ENCODE measurements at regions not wholly inside any gene's neighbourhood (a gene's known extent, or its start where the extent isn't known, plus 50 kb on each side); places are given as distances from the start of the nearest gene placed in this dataset.
A peak's percentile ranks its signal among the peaks of the same experiment; 100 is the strongest.

DNA sequence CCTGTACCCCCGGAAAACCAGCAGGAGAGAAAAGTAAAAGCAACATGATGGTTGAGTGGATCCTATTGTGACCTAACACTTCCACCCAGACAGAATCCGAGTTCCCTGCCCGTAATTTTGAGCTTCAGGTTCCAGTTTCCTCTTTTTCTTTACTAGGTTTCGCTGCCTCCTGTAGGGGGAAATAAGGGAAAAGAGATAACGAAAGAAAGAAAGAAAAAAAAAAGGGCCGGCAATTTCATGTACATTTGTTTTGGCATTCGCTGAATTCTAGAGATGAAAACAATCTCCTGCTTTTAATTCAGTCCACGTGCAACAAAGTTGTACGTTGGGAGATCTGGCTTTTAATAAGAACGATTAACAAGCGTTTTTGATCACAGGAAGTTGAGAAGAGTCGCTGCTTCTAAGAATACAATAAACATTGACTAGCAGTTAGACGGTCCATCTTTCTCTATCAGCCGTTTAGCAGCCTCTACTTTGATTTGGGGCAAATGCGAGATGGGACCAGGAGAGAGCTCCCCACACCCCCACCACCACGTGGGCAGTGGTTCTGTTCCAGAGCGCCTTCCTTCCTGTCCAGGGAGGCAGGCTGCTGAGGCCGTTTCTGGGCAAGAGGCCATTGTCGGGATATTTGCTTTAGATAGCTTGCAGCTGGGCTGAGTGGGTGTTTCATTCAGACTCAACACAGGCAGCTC is 155.9 kb upstream of the RUNX1 start:
- H3K9ac ChIP-seq (ENCODE audit: insufficient read depth, low read length, poor library complexity, severe bottlenecking), result peak overlapping the region; percentile 64
- H3K36me3 Mint-ChIP-seq, result no peaks in the 10 kb centered on the region
- intact Hi-C loops (cut with micrococcal nuclease), result no loop called here

DNA sequence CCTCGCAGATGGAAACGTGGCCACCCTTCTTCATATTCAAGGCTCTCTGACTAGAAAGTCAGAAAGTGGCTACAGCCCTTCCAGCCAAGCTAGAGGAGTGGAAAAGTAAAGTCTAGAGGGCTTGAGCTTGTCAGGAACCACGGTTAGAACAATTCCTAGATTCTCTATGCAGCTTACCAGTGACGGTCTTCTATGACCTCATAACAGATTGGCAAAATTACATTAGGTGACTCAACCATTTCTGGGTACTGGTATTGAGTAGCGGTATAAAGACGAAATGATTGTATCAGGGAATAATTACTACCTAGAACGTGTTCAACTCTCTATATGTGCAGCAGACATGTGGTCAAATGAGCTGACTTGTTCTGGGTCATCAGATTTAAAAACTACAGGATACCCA is 155.0 kb upstream of the RUNX1 start:
- intact Hi-C loops (cut with micrococcal nuclease), result no loop called here
- no peak overlapping the region for H3K9ac ChIP-seq (ENCODE audit: insufficient read depth, low read length, poor library complexity, severe bottlenecking)
- TF ChIP-seq CTCF (IDR thresholded peaks at IDR 0.05), result no peak
- H3K4me3 ChIP-seq (replicated peaks in 1 of 3; ENCODE audit: low read depth in 2 of 3, low read length in 3 of 3), result no peak overlapping the region
- Mint-ChIP-seq H3K9me3 (peaks cover 0 to 2% (median 0%) of the 10 kb centered on the region in 7 donors), H3K36me3 (no peaks in the 10 kb centered on the region), H3K4me3 (no peak overlapping the region), H3K4me1 (peaks cover 36% of the 10 kb centered on the region), H3K27me3 (ENCODE audit: low read depth in 3 of 3) (peaks cover 0 to 6% (median 4%) of the 10 kb centered on the region in 3 donors), H3K27ac (no peak overlapping the region)
- H3K79me2 ChIP-seq (ENCODE audit: insufficient read depth, low read length), result no peaks in the 10 kb centered on the region
- peaks cover 18 to 60% of the 10 kb centered on the region in 2 donors for H3K4me1 ChIP-seq (ENCODE audit: control insufficient read depth in 1 of 2, insufficient read depth in 2 of 2, low read length in 2 of 2)
- no peaks in the 10 kb centered on the region for H3K9me3 ChIP-seq (replicated peaks in 1 of 2; ENCODE audit: control insufficient read depth in 1 of 2, insufficient read depth in 1 of 2, low read length in 2 of 2)
- no peaks in the 10 kb centered on the region for H4K20me1 ChIP-seq (ENCODE audit: insufficient read depth, low read length)
- H3K27ac ChIP-seq (ENCODE audit: low read depth in 1 of 2, low read length in 2 of 2), result no peak overlapping the region
- H3K36me3 ChIP-seq (replicated peaks in 1 of 2; ENCODE audit: control insufficient read depth in 1 of 2, insufficient read depth in 2 of 2, low read length in 2 of 2), result no peaks in the 10 kb centered on the region
- no peak for DNase-seq
- no peak overlapping the region for H2AFZ ChIP-seq (ENCODE audit: insufficient read depth, low read depth, low read length, poor library complexity, severe bottlenecking)
- WGBS (ENCODE audit: insufficient coverage), result no CpG with 5 or more reads among the region's 7 CpGs
- no peak overlapping the region for H3K4me2 ChIP-seq (replicated peaks; ENCODE audit: extremely low read depth, low read length, poor library complexity, severe bottlenecking)
- H3K27me3 ChIP-seq (ENCODE audit: control insufficient read depth in 2 of 2, insufficient read depth in 2 of 2, low read length in 2 of 2), result no peaks in the 10 kb centered on the region

More for the DNA sequence above, 155.9 kb upstream of the RUNX1 start:
- Mint-ChIP-seq H3K27me3 (ENCODE audit: low read depth in 3 of 3) (peaks cover 0 to 6% (median 4%) of the 10 kb centered on the region in 3 donors), H3K4me3 (peak overlapping the region; percentile 75 to 93), H3K9me3 (peaks cover 0 to 3% (median 1%) of the 10 kb centered on the region in 7 donors), H3K4me1 (peaks cover 36% of the 10 kb centered on the region), H3K27ac (peak overlapping the region in 6 of 7 donors; percentile 41 to 91 (median 72))
- WGBS (ENCODE audit: insufficient coverage), result 2% methylated on average over 8 of the region's 19 CpGs
- Histone ChIP-seq H3K4me3 (replicated peaks in 1 of 3; ENCODE audit: low read depth in 2 of 3, low read length in 3 of 3) (peak overlapping the region; percentile 52 to 99 (median 81)), H4K20me1 (ENCODE audit: insufficient read depth, low read length) (no peaks in the 10 kb centered on the region), H3K27me3 (ENCODE audit: control insufficient read depth in 2 of 2, insufficient read depth in 2 of 2, low read length in 2 of 2) (no peaks in the 10 kb centered on the region), H3K4me1 (ENCODE audit: control insufficient read depth in 1 of 2, insufficient read depth in 2 of 2, low read length in 2 of 2) (peaks cover 18 to 60% of the 10 kb centered on the region in 2 donors), H3K36me3 (replicated peaks in 1 of 2; ENCODE audit: control insufficient read depth in 1 of 2, insufficient read depth in 2 of 2, low read length in 2 of 2) (no peaks in the 10 kb centered on the region), H3K4me2 (replicated peaks; ENCODE audit: extremely low read depth, low read length, poor library complexity, severe bottlenecking) (peak overlapping the region; percentile 87), H3K79me2 (ENCODE audit: insufficient read depth, low read length) (no peaks in the 10 kb centered on the region), H3K27ac (ENCODE audit: low read depth in 1 of 2, low read length in 2 of 2) (peak overlapping the region in 1 of 2 donors; percentile 83), H2AFZ (ENCODE audit: insufficient read depth, low read depth, low read length, poor library complexity, severe bottlenecking) (peak overlapping the region; percentile 84), H3K9me3 (replicated peaks in 1 of 2; ENCODE audit: control insufficient read depth in 1 of 2, insufficient read depth in 1 of 2, low read length in 2 of 2) (no peaks in the 10 kb centered on the region)
- peak; percentile 40 to 60 (median 46) for DNase-seq
- TF ChIP-seq CTCF (IDR thresholded peaks at IDR 0.05), result peak; percentile 21

Data from CD14-positive monocyte (primary cell).